ENCODE measurements at regions not wholly inside any gene's neighbourhood (a gene's known extent, or its start where the extent isn't known, plus 50 kb on each side); places are given as distances from the start of the nearest gene placed in this dataset.

DNA sequence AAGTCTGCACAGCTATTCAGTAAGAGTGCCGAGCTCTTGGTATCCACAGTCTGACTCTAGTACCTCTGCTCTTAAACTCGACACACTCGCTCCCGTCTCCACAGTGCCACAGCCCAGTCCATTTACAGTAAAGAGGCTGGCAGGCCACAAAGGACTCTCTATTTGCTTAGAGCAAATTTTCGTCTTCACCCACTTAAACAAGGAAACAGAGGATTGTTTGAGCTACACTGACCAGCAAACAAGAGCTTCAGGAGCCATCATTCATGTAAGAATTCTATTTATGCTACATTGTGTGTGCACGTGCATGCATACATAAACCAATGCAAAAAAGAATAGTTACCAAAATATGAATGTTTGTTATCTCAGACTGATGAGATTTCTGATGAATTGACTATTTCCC, 290.2 kb downstream of the USP46 start:
- H3K27ac ChIP-seq (ENCODE audit: low read depth in 1 of 2, low read length in 2 of 2) = no peak overlapping the region
- intact Hi-C loops (cut with DNase I) = no loop called here
- no peaks in the 10 kb centered on the region for H3K36me3 ChIP-seq (ENCODE audit: control insufficient read depth in 1 of 2, insufficient read depth in 2 of 2, low read length in 1 of 2)
- H3K27me3 ChIP-seq (ENCODE audit: control insufficient read depth in 1 of 2, insufficient read depth in 2 of 2, low read length in 1 of 2) = no peaks in the 10 kb centered on the region
- WGBS, 2 donors = 88 to 91% methylated on average over 6 of the region's 6 CpGs
- DNase-seq (no peak), ATAC-seq (ENCODE audit: low FRiP score) (no peak)
- no peaks in the 10 kb centered on the region for H3K9me3 ChIP-seq (ENCODE audit: control insufficient read depth, low read length)
- no peak overlapping the region for H3K4me3 ChIP-seq (ENCODE audit: low read length in 2 of 2)
- H3K4me1 ChIP-seq (ENCODE audit: control insufficient read depth in 1 of 2, insufficient read depth in 2 of 2, low read length in 2 of 2) = no peaks in the 10 kb centered on the region

DNA sequence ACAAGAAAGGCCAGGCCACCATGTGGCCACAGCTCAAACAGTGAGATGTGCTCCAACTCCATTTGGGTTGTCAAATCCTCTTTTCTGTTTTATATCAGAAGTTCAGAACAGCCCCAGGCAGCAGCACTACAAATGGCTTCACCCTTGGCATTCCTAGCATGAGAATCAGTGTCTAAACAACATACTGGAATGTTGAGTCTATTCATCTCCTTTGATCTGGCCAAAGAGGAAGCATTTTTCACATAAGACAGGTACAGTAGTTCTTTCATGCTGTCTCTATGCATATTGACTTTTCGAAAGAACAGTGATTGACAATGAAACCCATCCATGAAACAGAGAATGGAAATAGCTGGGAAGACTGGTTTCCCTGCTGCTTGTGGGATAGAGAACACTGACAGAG, 289.5 kb downstream of the USP46 start:
- intact Hi-C loops (cut with DNase I) = loop anchor here (5.0 to 10.0 kb wide), 4 partner anchors 135 to 1865 kb away; no protein-coding TSS in a partner anchor
- 92% methylated on average over 1 of the region's 1 CpG for WGBS, 2 donors

DNA sequence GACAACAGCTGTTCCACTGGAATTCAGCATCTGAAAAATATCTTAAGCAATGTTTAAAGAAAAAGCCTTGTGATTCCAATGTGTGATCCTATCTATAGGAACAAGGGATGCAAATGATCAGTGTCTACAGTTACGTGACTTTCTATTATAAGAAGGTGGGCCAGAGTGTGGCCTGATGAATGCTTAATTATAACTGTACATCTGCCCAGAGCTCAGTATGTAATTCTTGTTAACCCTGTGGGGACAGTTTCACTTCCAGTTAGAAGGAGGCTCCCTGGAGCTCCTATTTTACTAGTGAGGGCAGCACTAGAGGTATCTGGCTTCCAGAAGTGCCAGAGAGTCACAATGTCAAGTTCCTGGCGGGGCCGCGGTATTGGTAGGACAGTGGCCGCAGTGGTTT, 288.5 kb downstream of the USP46 start:
- Histone ChIP-seq H3K27me3 (ENCODE audit: control insufficient read depth in 1 of 2, insufficient read depth in 2 of 2, low read length in 1 of 2) (no peaks in the 10 kb centered on the region), H3K4me1 (ENCODE audit: control insufficient read depth in 1 of 2, insufficient read depth in 2 of 2, low read length in 2 of 2) (no peaks in the 10 kb centered on the region), H3K27ac (ENCODE audit: low read depth in 1 of 2, low read length in 2 of 2) (no peak overlapping the region), H3K36me3 (ENCODE audit: control insufficient read depth in 1 of 2, insufficient read depth in 2 of 2, low read length in 1 of 2) (no peaks in the 10 kb centered on the region), H3K4me3 (ENCODE audit: low read length in 2 of 2) (no peak overlapping the region), H3K9me3 (ENCODE audit: control insufficient read depth, low read length) (no peaks in the 10 kb centered on the region)
- ATAC-seq (ENCODE audit: low FRiP score) (no peak), DNase-seq (no peak)
- intact Hi-C loops (cut with DNase I) = loop anchor here (5.0 to 10.0 kb wide), 4 partner anchors 136 to 1864 kb away; no protein-coding TSS in a partner anchor
- WGBS, 2 donors = 93 to 96% methylated on average over 5 of the region's 5 CpGs

More for the DNA sequence above, 289.5 kb downstream of the USP46 start:
- Histone ChIP-seq H3K9me3 (ENCODE audit: control insufficient read depth, low read length) (no peaks in the 10 kb centered on the region), H3K36me3 (ENCODE audit: control insufficient read depth in 1 of 2, insufficient read depth in 2 of 2, low read length in 1 of 2) (no peaks in the 10 kb centered on the region), H3K4me1 (ENCODE audit: control insufficient read depth in 1 of 2, insufficient read depth in 2 of 2, low read length in 2 of 2) (no peaks in the 10 kb centered on the region), H3K27me3 (ENCODE audit: control insufficient read depth in 1 of 2, insufficient read depth in 2 of 2, low read length in 1 of 2) (no peaks in the 10 kb centered on the region), H3K27ac (ENCODE audit: low read depth in 1 of 2, low read length in 2 of 2) (no peak overlapping the region), H3K4me3 (ENCODE audit: low read length in 2 of 2) (no peak overlapping the region)
- no peak for DNase-seq
- ATAC-seq (ENCODE audit: low FRiP score) = no peak

DNA sequence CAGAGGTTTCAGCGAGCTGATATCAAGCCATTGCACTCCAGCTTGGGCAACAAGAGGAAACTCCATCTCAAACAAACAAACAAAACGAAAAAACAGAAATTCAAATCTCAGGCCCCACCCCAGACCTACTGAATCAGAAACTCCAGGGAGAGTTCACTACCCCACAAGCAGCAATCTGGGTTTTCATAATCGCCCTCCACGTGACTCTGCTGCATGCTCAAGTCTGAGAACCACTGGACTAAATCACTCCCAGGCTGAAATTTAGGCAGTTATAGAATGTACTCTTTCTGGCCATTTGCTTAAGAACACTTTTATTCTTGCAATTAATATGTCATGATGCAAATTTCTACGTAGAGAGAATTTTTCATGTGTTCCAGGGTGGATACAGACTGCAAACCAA, 287.3 kb downstream of the USP46 start:
- ATAC-seq (ENCODE audit: low FRiP score) (no peak), DNase-seq (no peak)
- no peaks in the 10 kb centered on the region for H3K36me3 ChIP-seq (ENCODE audit: control insufficient read depth in 1 of 2, insufficient read depth in 2 of 2, low read length in 1 of 2)
- no peaks in the 10 kb centered on the region for H3K9me3 ChIP-seq (ENCODE audit: control insufficient read depth, low read length)
- intact Hi-C loops (cut with DNase I) = loop anchor here (5.0 to 10.0 kb wide), 4 partner anchors 137 to 1863 kb away; no protein-coding TSS in a partner anchor
- no peak overlapping the region for H3K4me3 ChIP-seq (ENCODE audit: low read length in 2 of 2)
- H3K27ac ChIP-seq (ENCODE audit: low read depth in 1 of 2, low read length in 2 of 2) = no peak overlapping the region
- no peaks in the 10 kb centered on the region for H3K4me1 ChIP-seq (ENCODE audit: control insufficient read depth in 1 of 2, insufficient read depth in 2 of 2, low read length in 2 of 2)
- no peaks in the 10 kb centered on the region for H3K27me3 ChIP-seq (ENCODE audit: control insufficient read depth in 1 of 2, insufficient read depth in 2 of 2, low read length in 1 of 2)
- 93% methylated on average over 5 of the region's 5 CpGs for WGBS, 2 donors

DNA sequence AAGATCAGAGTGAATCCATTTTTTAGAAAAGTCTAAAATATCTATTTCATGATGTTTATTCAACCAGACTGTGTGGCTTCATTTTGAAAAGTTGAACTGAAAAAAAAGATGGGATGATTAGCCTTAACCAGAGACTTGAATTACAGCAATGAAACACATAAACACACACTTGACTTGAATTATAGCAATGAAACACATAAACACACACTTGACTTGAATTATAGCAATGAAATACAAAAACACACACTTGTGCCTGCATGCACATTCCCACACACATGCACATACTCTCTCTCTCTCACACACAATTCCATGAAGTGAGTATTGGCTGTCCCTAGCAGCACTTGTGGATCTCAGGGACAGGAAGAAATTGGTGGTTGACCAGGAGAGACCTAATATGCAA, 286.8 kb downstream of the USP46 start:
- H3K4me3 ChIP-seq (ENCODE audit: low read length in 2 of 2) = no peak overlapping the region
- H3K27me3 ChIP-seq (ENCODE audit: control insufficient read depth in 1 of 2, insufficient read depth in 2 of 2, low read length in 1 of 2) = no peaks in the 10 kb centered on the region
- intact Hi-C loops (cut with DNase I) = loop anchor here (5.0 to 10.0 kb wide), 4 partner anchors 137 to 1863 kb away; no protein-coding TSS in a partner anchor
- no peak overlapping the region for H3K27ac ChIP-seq (ENCODE audit: low read depth in 1 of 2, low read length in 2 of 2)
- no peak for ATAC-seq (ENCODE audit: low FRiP score)
- no peak for DNase-seq
- no peaks in the 10 kb centered on the region for H3K9me3 ChIP-seq (ENCODE audit: control insufficient read depth, low read length)
- no peaks in the 10 kb centered on the region for H3K36me3 ChIP-seq (ENCODE audit: control insufficient read depth in 1 of 2, insufficient read depth in 2 of 2, low read length in 1 of 2)
- no peaks in the 10 kb centered on the region for H3K4me1 ChIP-seq (ENCODE audit: control insufficient read depth in 1 of 2, insufficient read depth in 2 of 2, low read length in 2 of 2)

DNA sequence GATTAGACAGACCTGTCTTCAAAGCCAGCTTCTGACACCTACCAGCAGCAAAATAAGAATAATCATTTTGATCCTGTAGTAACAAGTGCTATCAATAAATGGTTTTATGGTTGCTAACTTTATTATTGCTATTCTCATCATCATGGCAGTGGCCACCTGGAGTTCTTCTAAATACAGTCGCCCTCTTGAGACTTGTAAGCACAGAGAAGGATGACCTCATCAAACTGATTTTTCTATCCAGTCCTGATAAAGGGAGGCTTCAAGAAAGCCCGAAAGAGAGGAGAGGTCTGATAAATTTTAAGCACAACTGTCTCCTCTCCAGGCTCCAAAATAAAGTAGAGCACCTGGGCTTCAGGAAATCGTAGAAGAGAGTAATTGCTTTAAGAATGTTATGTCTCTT, 286.4 kb downstream of the USP46 start:
- Histone ChIP-seq H3K4me3 (ENCODE audit: low read length in 2 of 2) (no peak overlapping the region), H3K36me3 (ENCODE audit: control insufficient read depth in 1 of 2, insufficient read depth in 2 of 2, low read length in 1 of 2) (no peaks in the 10 kb centered on the region), H3K27ac (ENCODE audit: low read depth in 1 of 2, low read length in 2 of 2) (no peak overlapping the region), H3K9me3 (ENCODE audit: control insufficient read depth, low read length) (no peaks in the 10 kb centered on the region), H3K4me1 (ENCODE audit: control insufficient read depth in 1 of 2, insufficient read depth in 2 of 2, low read length in 2 of 2) (no peaks in the 10 kb centered on the region), H3K27me3 (ENCODE audit: control insufficient read depth in 1 of 2, insufficient read depth in 2 of 2, low read length in 1 of 2) (no peaks in the 10 kb centered on the region)
- no peak for DNase-seq
- intact Hi-C loops (cut with DNase I) = loop anchor here (5.0 to 10.0 kb wide), 4 partner anchors 138 to 1862 kb away; no protein-coding TSS in a partner anchor
- ATAC-seq (ENCODE audit: low FRiP score) = no peak
- 60 to 65% methylated on average over 3 of the region's 3 CpGs for WGBS, 2 donors

DNA sequence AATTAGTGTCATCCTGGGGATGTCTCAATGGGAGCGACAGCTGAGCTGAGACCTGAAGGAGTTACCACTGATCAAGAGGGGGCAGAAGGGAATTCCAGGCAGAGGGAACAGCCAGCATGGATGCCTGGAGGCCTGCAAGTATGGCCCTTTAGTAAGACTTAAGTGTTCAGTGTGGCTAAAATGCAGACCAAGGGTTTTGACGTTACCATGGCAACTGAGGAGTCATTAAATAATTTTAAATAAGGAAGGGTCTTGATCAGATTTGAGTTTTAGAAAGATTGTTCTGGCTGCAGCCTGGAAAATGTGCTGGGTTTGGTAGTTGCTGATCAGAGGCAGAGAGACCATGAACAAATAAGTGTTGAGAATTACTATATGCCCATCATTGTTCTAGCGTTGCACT, 285.5 kb downstream of the USP46 start:
- Histone ChIP-seq H3K4me3 (ENCODE audit: low read length in 2 of 2) (no peak overlapping the region), H3K27me3 (ENCODE audit: control insufficient read depth in 1 of 2, insufficient read depth in 2 of 2, low read length in 1 of 2) (no peaks in the 10 kb centered on the region), H3K36me3 (ENCODE audit: control insufficient read depth in 1 of 2, insufficient read depth in 2 of 2, low read length in 1 of 2) (no peaks in the 10 kb centered on the region), H3K9me3 (ENCODE audit: control insufficient read depth, low read length) (no peaks in the 10 kb centered on the region), H3K4me1 (ENCODE audit: control insufficient read depth in 1 of 2, insufficient read depth in 2 of 2, low read length in 2 of 2) (no peaks in the 10 kb centered on the region), H3K27ac (ENCODE audit: low read depth in 1 of 2, low read length in 2 of 2) (no peak overlapping the region)
- DNase-seq (no peak), ATAC-seq (ENCODE audit: low FRiP score) (no peak)
- intact Hi-C loops (cut with DNase I) = loop anchor here (5.0 to 10.0 kb wide), 4 partner anchors 139 to 1861 kb away; no protein-coding TSS in a partner anchor
- WGBS, 2 donors = 66 to 91% methylated on average over 3 of the region's 3 CpGs

DNA sequence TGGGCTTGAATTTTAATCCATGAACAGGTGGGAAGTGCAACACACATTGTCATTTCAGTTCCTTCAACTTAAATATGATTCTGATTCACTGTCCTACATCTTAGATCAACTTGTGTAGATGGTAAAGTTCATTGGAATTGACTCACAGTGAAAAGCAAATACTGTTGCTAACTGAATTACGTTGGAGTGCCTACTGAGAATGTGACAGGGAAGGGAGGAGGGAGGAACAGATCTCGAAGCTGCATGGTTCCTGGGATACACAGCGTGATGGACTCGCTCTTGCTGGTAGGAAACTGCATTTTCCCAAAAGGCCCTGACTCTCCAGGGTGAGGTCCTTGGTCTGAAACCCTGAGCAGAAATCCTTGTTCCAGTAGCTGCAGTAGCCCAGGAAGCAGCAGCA, 284.2 kb downstream of the USP46 start:
- no peaks in the 10 kb centered on the region for H3K36me3 ChIP-seq (ENCODE audit: control insufficient read depth in 1 of 2, insufficient read depth in 2 of 2, low read length in 1 of 2)
- DNase-seq = no peak

DNA sequence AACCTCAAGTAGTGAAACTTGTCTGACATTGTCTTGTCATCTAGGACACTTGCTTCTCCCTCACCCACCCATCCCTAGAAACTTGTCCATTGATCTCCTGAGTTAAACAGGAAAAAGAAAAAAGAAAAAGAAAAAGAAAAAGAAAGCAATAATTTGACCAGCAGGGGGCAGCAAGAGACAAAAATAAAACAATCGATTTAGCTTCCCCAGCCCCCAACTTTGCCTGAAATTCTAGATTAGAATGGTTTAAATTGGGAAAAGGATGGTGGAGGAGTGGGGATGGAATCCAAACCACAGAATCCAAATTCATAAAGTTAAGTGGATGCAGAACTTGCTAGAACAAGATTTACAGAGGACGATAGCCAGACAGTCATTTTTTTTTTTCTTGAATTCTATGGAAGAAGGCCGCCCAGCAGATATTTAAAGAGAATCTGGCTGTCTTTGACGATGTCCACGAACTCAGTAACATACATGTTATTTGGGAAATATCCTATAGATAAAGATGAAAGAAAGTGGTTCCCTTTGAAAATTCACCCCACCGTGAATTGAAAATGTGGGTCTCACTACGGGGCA, 282.9 kb downstream of the USP46 start:
- no peaks in the 10 kb centered on the region for H3K9me3 ChIP-seq (ENCODE audit: control insufficient read depth, low read length)
- DNase-seq (no peak), ATAC-seq (ENCODE audit: low FRiP score) (no peak)
- intact Hi-C loops (cut with DNase I) = loop anchor here (2.0 to 10.0 kb wide), 5 partner anchors 141 to 1859 kb away; no protein-coding TSS in a partner anchor
- H3K4me3 ChIP-seq (ENCODE audit: low read length in 2 of 2) = no peak overlapping the region
- no peaks in the 10 kb centered on the region for H3K36me3 ChIP-seq (ENCODE audit: control insufficient read depth in 1 of 2, insufficient read depth in 2 of 2, low read length in 1 of 2)
- no peaks in the 10 kb centered on the region for H3K4me1 ChIP-seq (ENCODE audit: control insufficient read depth in 1 of 2, insufficient read depth in 2 of 2, low read length in 2 of 2)
- 45% methylated on average over 7 of the region's 7 CpGs for WGBS, 2 donors
- H3K27me3 ChIP-seq (ENCODE audit: control insufficient read depth in 1 of 2, insufficient read depth in 2 of 2, low read length in 1 of 2) = no peaks in the 10 kb centered on the region
- no peak overlapping the region for H3K27ac ChIP-seq (ENCODE audit: low read depth in 1 of 2, low read length in 2 of 2)

More for the DNA sequence above, 284.2 kb downstream of the USP46 start:
- intact Hi-C loops (cut with DNase I) = loop anchor here (5.0 to 10.0 kb wide), 4 partner anchors 140 to 1860 kb away; no protein-coding TSS in a partner anchor
- Histone ChIP-seq H3K27ac (ENCODE audit: low read depth in 1 of 2, low read length in 2 of 2) (no peak overlapping the region), H3K9me3 (ENCODE audit: control insufficient read depth, low read length) (no peaks in the 10 kb centered on the region), H3K4me1 (ENCODE audit: control insufficient read depth in 1 of 2, insufficient read depth in 2 of 2, low read length in 2 of 2) (no peaks in the 10 kb centered on the region), H3K27me3 (ENCODE audit: control insufficient read depth in 1 of 2, insufficient read depth in 2 of 2, low read length in 1 of 2) (no peaks in the 10 kb centered on the region), H3K4me3 (ENCODE audit: low read length in 2 of 2) (no peak overlapping the region)
- WGBS, 2 donors = 71 to 78% methylated on average over 4 of the region's 4 CpGs
- ATAC-seq (ENCODE audit: low FRiP score) = no peak

Measured in aorta (tissue), 5 donors.